ENCODE measurements at regions not wholly inside any gene's neighbourhood (a gene's known extent, or its start where the extent isn't known, plus 50 kb on each side); places are given as distances from the start of the nearest gene placed in this dataset.

DNA sequence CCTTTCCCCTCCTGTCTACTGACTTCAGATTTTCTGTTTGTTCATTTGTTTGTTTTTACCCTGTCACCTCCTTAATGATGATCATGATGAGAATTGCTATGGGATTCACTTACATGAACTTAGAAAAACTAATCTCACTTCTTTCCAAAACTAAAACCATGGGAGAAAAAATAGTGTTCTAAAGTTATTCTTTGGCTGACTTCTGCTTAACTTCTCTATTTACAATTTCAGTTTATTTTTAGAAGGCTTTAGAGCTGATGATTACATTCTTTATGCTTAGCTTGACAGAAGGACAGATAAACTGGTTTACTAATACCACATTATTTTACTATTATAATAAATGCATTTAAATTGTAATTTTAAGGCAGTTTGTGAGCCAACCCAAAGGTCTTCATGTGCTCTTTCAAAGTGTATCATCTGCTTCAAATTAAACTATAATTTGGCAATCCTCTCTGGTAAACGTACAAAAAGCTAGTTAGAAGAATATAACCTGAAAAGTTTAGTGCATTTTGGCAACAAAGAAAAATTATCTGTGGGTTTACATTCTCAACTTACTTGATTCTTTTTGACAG lies 676.8 kb upstream of the UBE2E2 start:
- intact Hi-C loops (cut with micrococcal nuclease) (no loop called here), dilution Hi-C loops (cut with MboI; ENCODE audit: extremely low pct_ligation_motif_present, low sequenced_read_pairs) (no loop called here)
- CTCF ChIA-PET, result no interaction called here
- Histone ChIP-seq H3K4me2 (ENCODE audit: insufficient read depth, low read length) (no peak overlapping the region), H3K36me3 (ENCODE audit: control insufficient read depth in 2 of 2, extremely low read depth in 1 of 2, insufficient read depth in 2 of 2, low read length in 2 of 2) (no peaks in the 10 kb centered on the region), H3K9me1 (replicated peaks; ENCODE audit: control insufficient read depth, extremely low read depth, insufficient read depth, low read length) (no peaks in the 10 kb centered on the region), H4K20me1 (replicated peaks; ENCODE audit: control insufficient read depth, extremely low read depth, insufficient read depth, low read length) (no peaks in the 10 kb centered on the region), H3K79me2 (ENCODE audit: control insufficient read depth, insufficient read depth, low read length) (no peaks in the 10 kb centered on the region), H2AFZ (ENCODE audit: low read depth, low read length) (no peak overlapping the region), H3K9ac (replicated peaks; ENCODE audit: extremely low read depth, insufficient read depth, low read length) (no peak overlapping the region), H3K27ac (ENCODE audit: insufficient read depth, low read depth, low read length) (no peak overlapping the region), H3K4me1 (ENCODE audit: control insufficient read depth, extremely low read depth, insufficient read depth, low read length) (no peaks in the 10 kb centered on the region), H3K4me3 (replicated peaks in 1 of 3; ENCODE audit: insufficient read depth in 1 of 3, low read depth in 1 of 3, low read length in 3 of 3) (no peak overlapping the region), H3K9me3 (replicated peaks; ENCODE audit: control insufficient read depth, insufficient read depth, low read length) (no peaks in the 10 kb centered on the region), H3K27me3 (ENCODE audit: control insufficient read depth in 2 of 2, insufficient read depth in 2 of 2, low read length in 2 of 2) (no peaks in the 10 kb centered on the region)
- no TSS peak for BruUV-seq (replicated peaks)
- TF ChIP-seq FOS (IDR thresholded peaks at IDR 0.05; ENCODE audit: borderline replicate concordance, insufficient read depth, low read length) (no peak), MYC (IDR thresholded peaks at IDR 0.05; ENCODE audit: low read depth, low read length) (no peak), MAX (IDR thresholded peaks at IDR 0.05; ENCODE audit: insufficient read depth, insufficient read length) (no peak), EZH2 (IDR thresholded peaks at IDR 0.05; ENCODE audit: borderline replicate concordance, low read depth, low read length, severe bottlenecking) (no peak), GATA2 (IDR thresholded peaks at IDR 0.05; ENCODE audit: insufficient read depth, insufficient read length, low read depth, low read length) (no peak), POLR2AphosphoS5 (IDR thresholded peaks at IDR 0.05; ENCODE audit: insufficient read depth, low read depth, low read length) (no peak), JUN (IDR thresholded peaks at IDR 0.05; ENCODE audit: borderline replicate concordance, insufficient read depth, insufficient read length, low read depth) (no peak), POLR2A (IDR thresholded peaks at IDR 0.05; ENCODE audit: low read depth, low read length) (no peak)
- TF ChIP-seq, protein P1, sequence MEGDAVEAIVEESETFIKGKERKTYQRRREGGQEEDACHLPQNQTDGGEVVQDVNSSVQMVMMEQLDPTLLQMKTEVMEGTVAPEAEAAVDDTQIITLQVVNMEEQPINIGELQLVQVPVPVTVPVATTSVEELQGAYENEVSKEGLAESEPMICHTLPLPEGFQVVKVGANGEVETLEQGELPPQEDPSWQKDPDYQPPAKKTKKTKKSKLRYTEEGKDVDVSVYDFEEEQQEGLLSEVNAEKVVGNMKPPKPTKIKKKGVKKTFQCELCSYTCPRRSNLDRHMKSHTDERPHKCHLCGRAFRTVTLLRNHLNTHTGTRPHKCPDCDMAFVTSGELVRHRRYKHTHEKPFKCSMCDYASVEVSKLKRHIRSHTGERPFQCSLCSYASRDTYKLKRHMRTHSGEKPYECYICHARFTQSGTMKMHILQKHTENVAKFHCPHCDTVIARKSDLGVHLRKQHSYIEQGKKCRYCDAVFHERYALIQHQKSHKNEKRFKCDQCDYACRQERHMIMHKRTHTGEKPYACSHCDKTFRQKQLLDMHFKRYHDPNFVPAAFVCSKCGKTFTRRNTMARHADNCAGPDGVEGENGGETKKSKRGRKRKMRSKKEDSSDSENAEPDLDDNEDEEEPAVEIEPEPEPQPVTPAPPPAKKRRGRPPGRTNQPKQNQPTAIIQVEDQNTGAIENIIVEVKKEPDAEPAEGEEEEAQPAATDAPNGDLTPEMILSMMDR (IDR thresholded peaks at IDR 0.05; ENCODE audit: extremely low read depth in 1 of 2, insufficient read depth in 1 of 2, low read depth in 1 of 2, low read length in 2 of 2), result no peak
- no peak for FAIRE-seq
- no peak for DNase-seq (ENCODE audit: low read depth, low spot score)
- POLR2A ChIA-PET, result no interaction called here

All from endothelial cell of umbilical vein (primary cell).